Type B pancreatic cell (in vitro differentiated cells): ENCODE measurements at regions not wholly inside any gene's neighbourhood (a gene's known extent, or its start where the extent isn't known, plus 50 kb on each side); places are given as distances from the start of the nearest gene placed in this dataset.

Source experiments
- DNase-seq: peaks from one replicate; pipeline ENCODE4 v3.0.0; 2021; ENCODE audit warnings: mixed read lengths; ENCODE audit not compliant: unreplicated experiment; ENCODE audit errors: extremely low spot score
- H3K27ac Mint-ChIP-seq: 2 replicates; pipeline ENCODE4 v1.8.0; 2021; ENCODE audit warnings: mild to moderate bottlenecking, mixed read lengths
- H3K27me3 Mint-ChIP-seq: 2 replicates; pipeline ENCODE4 v1.8.0; 2021; ENCODE audit warnings: mixed read lengths
- H3K36me3 Mint-ChIP-seq: 2 replicates; pipeline ENCODE4 v1.8.0; 2021; ENCODE audit warnings: mixed read lengths
- H3K4me1 Mint-ChIP-seq: one replicate; pipeline ENCODE4 v1.8.0; 2021; ENCODE audit warnings: mixed read lengths; ENCODE audit not compliant: unreplicated experiment
- H3K4me3 Mint-ChIP-seq: 2 replicates; pipeline ENCODE4 v1.8.0; 2021; ENCODE audit warnings: mild to moderate bottlenecking, mixed read lengths
- H3K9me3 Mint-ChIP-seq: 2 replicates; pipeline ENCODE4 v1.8.0; 2021; ENCODE audit warnings: mixed read lengths
- TF ChIP-seq, protein P1 (sequence below): fragments of 200-600 bp; sonication (generic); conservative IDR thresholded peaks from 2 replicates; pipeline ENCODE4 v1.5.0; 2021; ENCODE audit warnings: antibody characterized with exemption, mild to moderate bottlenecking

GRCh38 chr2:142218471-142218870 is 87.7 kb upstream of the LRP1B start:
- Mint-ChIP-seq H3K4me3 (no peak overlapping the region), H3K27ac (no peak overlapping the region), H3K27me3 (no peaks in the 10 kb centered on the region)

GRCh38 chr2:142217804-142218203 is 87.0 kb upstream of the LRP1B start:
- H3K27ac Mint-ChIP-seq, result no peak overlapping the region
- DNase-seq, result no peak
- TF ChIP-seq, protein P1, sequence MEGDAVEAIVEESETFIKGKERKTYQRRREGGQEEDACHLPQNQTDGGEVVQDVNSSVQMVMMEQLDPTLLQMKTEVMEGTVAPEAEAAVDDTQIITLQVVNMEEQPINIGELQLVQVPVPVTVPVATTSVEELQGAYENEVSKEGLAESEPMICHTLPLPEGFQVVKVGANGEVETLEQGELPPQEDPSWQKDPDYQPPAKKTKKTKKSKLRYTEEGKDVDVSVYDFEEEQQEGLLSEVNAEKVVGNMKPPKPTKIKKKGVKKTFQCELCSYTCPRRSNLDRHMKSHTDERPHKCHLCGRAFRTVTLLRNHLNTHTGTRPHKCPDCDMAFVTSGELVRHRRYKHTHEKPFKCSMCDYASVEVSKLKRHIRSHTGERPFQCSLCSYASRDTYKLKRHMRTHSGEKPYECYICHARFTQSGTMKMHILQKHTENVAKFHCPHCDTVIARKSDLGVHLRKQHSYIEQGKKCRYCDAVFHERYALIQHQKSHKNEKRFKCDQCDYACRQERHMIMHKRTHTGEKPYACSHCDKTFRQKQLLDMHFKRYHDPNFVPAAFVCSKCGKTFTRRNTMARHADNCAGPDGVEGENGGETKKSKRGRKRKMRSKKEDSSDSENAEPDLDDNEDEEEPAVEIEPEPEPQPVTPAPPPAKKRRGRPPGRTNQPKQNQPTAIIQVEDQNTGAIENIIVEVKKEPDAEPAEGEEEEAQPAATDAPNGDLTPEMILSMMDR, result no peak
- no peaks in the 10 kb centered on the region for H3K27me3 Mint-ChIP-seq
- no peaks in the 10 kb centered on the region for H3K9me3 Mint-ChIP-seq
- no peaks in the 10 kb centered on the region for H3K4me1 Mint-ChIP-seq
- no peak overlapping the region for H3K4me3 Mint-ChIP-seq
- H3K36me3 Mint-ChIP-seq, result no peaks in the 10 kb centered on the region

More at GRCh38 chr2:142218471-142218870, 87.7 kb upstream of the LRP1B start:
- no peak for DNase-seq
- TF ChIP-seq, protein P1, result no peak
- H3K9me3 Mint-ChIP-seq, result no peaks in the 10 kb centered on the region
- H3K4me1 Mint-ChIP-seq, result no peaks in the 10 kb centered on the region
- H3K36me3 Mint-ChIP-seq, result no peaks in the 10 kb centered on the region

DNA sequence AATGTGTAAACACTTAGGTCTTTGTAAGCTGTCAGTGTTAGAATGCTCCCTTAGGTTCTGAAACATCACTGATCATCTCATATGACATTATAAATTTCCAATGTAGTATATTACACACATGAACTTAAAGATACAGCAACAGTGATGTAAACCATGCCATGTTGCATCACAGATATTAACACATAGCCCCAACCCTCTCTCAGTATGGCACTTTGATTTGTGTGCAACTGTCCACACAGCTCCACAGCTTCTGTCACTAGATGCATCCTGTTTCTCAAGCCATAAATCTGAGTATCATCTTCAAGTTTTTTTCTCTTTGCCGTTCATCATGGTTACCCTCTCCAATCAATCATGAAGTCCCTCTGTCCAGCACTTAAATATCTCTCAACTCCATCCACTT is 69.2 kb upstream of the LRP1B start:
- DNase-seq, result no peak
- H3K4me3 Mint-ChIP-seq, result no peak overlapping the region
- TF ChIP-seq, protein P1, result no peak
- H3K27me3 Mint-ChIP-seq, result peaks cover 6% of the 10 kb centered on the region
- H3K36me3 Mint-ChIP-seq, result no peaks in the 10 kb centered on the region
- no peak overlapping the region for H3K27ac Mint-ChIP-seq
- H3K4me1 Mint-ChIP-seq, result no peaks in the 10 kb centered on the region
- H3K9me3 Mint-ChIP-seq, result no peaks in the 10 kb centered on the region

DNA sequence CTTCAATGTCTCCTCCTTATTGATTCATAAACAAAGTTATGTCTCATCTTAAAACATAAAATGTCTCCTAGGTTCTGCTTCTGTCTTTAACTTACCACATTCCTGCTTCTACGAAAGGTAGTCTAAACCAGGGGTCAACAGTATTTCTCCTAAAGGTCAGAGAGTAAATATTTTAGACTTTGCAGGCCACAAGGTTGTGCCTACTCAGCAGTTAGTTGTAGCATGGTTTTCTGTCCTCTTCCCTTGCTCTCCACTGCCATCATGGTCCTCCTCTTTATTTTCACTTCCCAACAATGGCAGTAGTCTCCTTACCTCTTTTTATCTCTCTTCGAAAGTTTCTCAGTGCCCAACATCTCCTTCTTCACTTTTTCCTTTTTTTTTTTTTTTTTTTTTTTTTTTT is 68.3 kb upstream of the LRP1B start:
- H3K27ac Mint-ChIP-seq, result no peak overlapping the region
- no peak overlapping the region for H3K4me3 Mint-ChIP-seq
- TF ChIP-seq, protein P1, result no peak
- H3K36me3 Mint-ChIP-seq, result no peaks in the 10 kb centered on the region
- no peaks in the 10 kb centered on the region for H3K4me1 Mint-ChIP-seq
- no peaks in the 10 kb centered on the region for H3K9me3 Mint-ChIP-seq
- H3K27me3 Mint-ChIP-seq, result peaks cover 6% of the 10 kb centered on the region
- DNase-seq, result no peak

GRCh38 chr2:142190805-142191204 is 60.0 kb upstream of the LRP1B start:
- Mint-ChIP-seq H3K36me3 (no peaks in the 10 kb centered on the region), H3K9me3 (no peaks in the 10 kb centered on the region), H3K4me3 (no peak overlapping the region), H3K4me1 (no peaks in the 10 kb centered on the region), H3K27ac (no peak overlapping the region), H3K27me3 (no peaks in the 10 kb centered on the region)
- DNase-seq, result no peak
- TF ChIP-seq, protein P1, result no peak

- Mint-ChIP-seq H3K4me3 (no peak overlapping the region), H3K9me3 (no peaks in the 10 kb centered on the region), H3K4me1 (no peaks in the 10 kb centered on the region), H3K27ac (no peak overlapping the region), H3K27me3 (no peaks in the 10 kb centered on the region), H3K36me3 (no peaks in the 10 kb centered on the region)
- TF ChIP-seq, protein P1, result no peak
- no peak for DNase-seq
These were observed 58.7 kb upstream of the LRP1B start for GRCh38 chr2:142189501-142189900.
